COLO668 (cell line): ENCODE measurements at regions not wholly inside any gene's neighbourhood (a gene's known extent, or its start where the extent isn't known, plus 50 kb on each side); places are given as distances from the start of the nearest gene placed in this dataset.

Experiments
- DNase-seq: peaks from one replicate; lab custom pipeline; 2025; ENCODE audit not compliant: unreplicated experiment; lab: John Stamatoyannopoulos, UW

DNA sequence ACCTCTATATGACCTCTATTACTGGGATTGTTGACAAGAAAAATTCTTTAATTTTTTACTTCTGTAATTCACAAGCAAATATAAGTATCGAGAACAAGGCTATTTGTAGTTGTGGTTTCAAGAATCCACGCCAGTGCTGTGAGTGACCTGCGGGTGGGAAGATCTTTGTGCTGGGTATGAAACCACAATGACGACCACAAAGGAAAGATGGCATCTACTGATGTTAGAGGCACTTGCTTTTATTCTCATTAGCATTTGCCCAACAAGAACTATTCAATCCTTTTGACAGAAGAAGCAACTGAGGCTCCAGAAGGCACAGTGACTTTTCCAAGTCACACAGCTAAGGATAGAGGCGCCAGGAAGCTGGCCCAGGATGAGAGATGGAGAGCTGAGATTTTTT, 1054.9 kb downstream of the TBC1D22A start:
- DNase-seq = no peak

DNA sequence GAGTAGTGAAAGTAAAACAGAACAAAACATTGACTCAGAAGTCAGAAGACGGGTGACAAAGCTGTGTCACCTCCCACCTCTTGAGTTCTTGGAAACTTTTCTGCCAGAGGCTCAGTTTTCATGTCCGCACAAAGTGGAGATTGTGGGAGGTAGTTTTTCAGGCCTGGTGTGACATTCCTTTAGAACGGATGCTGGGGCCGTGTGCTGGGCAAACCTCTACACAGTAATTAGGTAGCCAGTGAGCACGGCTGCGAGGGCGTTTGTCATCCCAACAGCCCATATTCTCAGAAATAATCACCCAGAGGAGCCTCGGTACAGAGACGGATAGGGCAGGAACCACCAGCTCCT, 1054.4 kb downstream of the TBC1D22A start:
- no peak for DNase-seq

DNA sequence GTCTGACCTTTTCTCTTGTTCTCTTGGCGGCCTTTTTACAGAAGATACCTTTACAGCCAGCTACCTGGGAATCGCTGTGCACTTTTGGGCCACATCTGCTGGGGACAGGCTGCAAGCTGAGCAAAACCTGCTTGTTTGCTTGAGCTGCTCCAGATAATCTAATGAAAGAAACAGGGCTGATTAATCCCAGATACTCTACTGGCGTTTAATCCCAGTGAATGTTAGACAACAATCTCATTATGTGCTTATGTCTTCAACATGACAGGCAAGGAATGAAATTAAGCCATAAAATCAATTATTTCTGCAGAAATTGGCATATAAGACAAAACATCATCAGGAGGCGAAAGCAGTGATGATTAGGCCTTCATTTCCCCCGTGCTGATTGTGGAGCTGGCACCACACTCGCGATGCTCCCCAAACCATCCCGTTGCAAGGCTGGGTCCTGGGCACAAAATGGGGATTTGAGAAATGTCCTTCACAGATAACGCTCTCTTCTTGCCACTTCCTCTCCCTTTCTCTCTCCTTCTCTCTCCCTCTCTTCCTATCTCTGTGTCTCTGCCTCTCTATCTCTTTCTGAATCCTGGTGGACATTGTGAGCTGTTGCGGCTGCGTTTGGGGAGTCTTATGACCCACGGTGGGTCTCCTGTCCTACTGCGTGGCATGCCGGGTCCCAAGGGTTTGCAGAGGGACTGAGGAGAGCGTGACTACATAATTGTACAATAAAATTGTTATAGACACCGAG, 1053.8 kb downstream of the TBC1D22A start:
- no peak for DNase-seq

DNA sequence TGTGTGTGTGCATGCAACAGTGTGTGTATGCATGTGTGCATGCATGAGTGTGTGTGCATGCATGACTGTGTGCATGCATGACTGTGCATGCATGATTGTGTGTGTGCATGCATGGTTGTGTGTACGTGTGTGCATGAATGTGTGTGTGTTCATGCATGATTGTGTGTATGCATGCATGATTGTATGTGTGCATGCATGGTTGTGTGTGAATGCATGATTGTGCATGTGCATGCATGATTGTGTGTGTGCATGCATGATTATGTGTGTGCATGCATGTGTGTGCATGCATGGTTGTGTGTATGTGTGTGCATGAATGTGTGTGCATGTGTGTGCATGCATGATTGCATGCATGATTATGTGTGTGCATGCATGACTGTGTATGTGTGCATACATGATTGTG, 1052.0 kb downstream of the TBC1D22A start:
- DNase-seq = no peak

DNA sequence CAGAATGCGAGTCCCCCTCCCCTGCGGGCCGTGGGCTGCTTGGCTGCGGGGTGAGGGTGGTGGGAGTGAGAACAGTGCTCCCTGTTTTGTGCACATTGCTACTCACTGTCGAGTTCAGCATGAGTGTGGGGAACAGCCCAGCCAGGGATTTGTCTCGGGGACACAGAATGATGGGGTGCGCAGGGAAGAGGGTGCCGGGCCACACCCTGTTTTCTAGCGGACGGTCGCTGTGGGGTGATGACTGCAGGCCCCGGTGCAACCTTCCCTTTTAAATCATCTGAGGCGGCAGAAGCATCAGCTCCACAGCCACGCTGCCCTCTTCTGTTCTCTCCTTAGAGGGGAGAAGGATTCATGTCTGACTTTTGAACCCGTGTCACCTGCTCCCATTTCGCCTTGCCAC, 1051.2 kb downstream of the TBC1D22A start:
- DNase-seq = no peak

DNA sequence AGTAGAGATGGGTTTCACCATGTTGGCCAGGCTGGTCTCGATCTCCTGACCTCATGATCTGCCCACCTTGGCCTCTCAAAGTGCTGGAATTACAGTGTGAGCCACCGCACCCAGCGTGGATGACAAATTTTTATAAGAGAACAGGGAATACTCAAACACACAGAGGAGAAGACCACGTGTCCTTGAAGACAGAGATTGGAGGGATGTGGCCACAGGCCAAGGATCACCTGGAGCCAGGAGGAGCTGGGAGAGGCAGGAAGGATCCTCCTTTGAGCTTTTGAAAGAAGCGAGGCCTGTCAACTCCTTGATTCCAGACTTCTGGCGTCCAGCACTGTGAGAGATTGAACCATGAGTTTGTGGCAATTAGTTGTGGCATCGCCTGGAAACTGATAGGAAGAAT, 1049.5 kb downstream of the TBC1D22A start:
- DNase-seq = no peak

DNA sequence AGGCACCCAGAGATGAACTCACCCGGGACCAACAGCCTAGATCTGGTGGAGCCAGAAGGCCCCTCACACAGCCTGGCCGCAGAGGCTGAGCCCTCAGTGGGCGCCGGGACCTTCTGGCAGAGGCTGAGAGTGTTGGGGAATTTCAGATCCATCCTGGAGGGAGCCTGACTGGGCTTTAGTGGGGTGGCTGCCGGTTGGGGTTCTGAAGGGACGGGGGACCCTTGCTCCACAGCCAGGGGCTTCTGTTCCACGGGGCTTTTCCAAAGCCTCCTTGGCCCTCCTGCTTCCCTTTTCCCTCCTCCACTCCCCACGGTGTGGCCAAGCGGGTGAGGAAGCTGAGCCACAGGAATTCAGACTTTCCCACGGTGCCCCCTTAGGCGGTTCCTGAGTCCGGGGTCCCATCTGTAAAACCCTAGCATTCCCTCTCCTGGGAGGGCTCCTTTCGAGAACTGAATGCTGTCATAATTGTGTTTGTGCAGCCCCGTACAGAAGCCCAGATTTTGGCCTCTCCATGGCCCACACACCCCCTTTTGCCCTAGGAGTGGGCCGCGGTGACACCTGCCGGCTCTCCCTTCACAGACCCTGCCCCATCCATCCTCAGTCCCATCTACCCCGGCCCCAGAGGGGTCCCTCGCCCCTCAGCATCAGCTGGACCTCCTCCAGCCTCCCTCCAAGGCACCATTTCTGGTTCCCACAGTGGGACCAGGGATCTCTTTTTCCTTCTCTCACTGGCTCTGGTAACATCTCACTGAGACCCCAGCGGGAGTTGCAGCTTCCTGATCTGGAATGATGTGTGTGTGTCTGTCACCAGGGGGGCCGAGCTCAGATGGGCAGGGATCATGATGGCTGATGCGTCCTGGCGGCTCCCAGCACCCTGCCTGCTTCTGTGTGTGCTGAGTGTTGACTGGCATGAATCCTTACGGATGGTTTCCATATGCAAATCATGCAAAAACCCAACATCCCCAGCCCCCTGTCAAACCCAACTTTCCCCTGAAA, 1048.4 kb downstream of the TBC1D22A start:
- no peak for DNase-seq

DNA sequence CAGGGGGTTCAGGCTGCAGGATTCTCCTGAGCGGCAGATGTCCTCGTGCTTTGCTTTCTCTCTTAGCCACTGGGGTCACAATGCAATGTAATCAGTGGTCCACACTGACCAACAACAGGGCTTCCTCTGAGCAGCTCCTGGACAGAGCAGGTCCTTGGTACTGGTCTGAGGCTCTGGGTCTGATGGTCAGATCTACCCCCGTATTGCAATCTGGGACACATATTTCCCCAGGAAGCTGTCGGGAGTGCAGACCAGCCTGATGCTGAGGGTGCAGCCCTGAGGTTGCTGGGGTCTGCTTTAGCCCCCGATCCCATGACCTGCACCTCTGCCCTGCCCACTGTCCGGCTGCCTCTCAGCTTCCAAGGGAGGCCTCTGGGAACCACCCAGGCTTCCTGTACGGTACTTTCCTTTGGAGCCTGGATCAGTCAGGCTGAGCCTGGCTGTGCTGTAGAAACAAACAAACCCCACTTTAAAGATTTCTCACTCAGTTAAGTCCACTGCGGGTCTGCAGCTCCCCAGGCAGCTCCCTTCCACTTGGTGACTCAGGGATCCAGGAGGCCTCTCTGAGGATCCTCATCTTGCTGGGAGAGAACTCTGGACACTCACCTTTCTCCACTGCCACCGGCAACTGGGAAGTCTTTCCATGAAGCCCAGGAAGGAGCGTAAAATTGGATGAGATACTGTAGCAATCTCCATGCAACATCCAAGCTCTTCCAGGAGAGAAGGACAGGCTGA, 1046.6 kb downstream of the TBC1D22A start:
- DNase-seq = no peak

DNA sequence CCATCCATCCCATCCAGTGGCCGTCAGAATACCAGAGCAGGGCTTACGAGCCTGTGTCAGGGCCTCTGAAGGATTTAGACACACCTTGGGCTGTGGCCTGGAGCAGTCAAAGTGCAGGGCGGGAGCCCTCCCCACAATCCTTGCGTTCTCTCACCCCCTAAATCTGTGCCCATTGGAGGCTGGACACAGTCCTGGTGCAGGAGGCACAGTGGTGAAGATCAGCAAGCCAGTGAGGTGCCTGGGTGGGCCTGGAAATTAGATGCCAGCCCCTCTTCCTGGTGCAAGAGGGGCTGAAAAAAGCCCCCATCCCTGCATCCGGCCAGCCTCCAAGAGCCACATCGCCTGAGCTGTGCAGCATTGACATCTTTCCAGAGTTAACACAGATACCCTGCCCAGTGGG, 1045.8 kb downstream of the TBC1D22A start:
- DNase-seq = no peak

DNA sequence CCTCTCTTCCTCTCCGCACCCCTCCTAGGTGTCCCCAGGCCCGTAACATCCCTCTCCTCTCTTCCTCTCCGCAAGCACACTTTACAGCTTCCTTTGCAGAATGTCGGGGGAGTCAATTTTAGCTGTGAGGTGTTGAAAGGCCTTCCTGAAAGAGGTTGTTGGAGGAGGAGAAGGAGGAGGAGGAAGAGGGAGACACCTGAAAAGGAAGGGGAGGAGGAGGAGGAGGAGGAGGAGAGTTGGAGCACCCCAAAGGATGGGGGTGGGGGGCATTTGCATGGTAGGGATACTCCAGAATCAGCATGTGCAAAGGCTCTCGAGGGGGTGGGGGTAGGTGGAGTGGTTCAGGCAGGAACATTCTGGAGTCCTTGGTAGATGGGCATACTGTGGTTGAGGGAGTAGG, 1045.1 kb downstream of the TBC1D22A start:
- DNase-seq = no peak

GRCh38 chr22:47806894-47807293, 1044.4 kb downstream of the TBC1D22A start:
- DNase-seq = no peak

- DNase-seq = no peak
Measured at GRCh38 chr22:47805394-47805935, 1043.0 kb downstream of the TBC1D22A start.

DNA sequence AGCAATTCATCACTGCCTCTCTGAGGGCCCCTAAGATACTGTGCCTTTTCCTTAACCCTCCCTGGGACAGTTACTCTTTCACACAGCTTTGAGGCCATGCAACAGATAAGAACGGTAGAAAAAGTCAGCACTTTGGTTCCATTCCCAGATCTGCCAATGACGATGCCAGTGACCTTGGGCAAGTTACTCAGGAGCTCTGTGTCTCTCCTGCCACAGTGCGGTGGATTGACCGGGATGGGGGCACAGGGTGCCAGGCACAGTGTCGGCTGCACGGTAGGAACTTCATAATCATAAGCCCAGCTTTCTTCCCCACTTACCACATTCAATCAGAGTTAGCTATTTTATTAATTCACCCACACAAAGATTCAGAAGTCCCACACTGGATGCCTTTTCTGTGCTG, 1041.8 kb downstream of the TBC1D22A start:
- no peak for DNase-seq

DNA sequence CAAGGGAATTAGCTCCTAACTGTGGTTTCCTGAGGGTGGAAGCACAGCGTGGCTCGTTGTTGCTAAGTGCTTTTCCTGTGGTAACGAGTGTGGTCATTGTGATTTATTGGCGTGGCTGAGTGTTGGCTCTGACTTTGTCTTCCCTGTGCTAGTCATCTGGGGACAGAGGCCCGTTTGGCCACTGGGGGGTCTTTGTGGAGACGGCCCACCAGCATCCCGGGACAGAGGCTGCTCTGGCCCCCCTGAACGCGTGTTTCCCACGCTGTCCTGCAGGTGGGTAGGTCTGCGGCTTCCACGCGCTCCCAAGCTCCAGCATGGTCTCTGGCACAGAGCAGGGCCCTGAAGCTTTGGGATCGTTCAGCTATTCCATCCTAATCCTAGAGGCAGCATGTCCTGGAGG, 1040.0 kb downstream of the TBC1D22A start:
- no peak for DNase-seq

- DNase-seq = no peak
Measured at GRCh38 chr22:47801541-47802245, 1039.2 kb downstream of the TBC1D22A start.

GRCh38 chr22:47798229-47798628, 1035.8 kb downstream of the TBC1D22A start:
- DNase-seq = no peak

GRCh38 chr22:47797342-47797945, 1035.0 kb downstream of the TBC1D22A start:
- DNase-seq = no peak

GRCh38 chr22:47796128-47796908, 1033.9 kb downstream of the TBC1D22A start:
- no peak for DNase-seq

GRCh38 chr22:47795477-47796127, 1033.2 kb downstream of the TBC1D22A start:
- DNase-seq = no peak
